GM21529 (cell line): ENCODE measurements at regions not wholly inside any gene's neighbourhood (a gene's known extent, or its start where the extent isn't known, plus 50 kb on each side); places are given as distances from the start of the nearest gene placed in this dataset.

Experiments
- ATAC-seq: cut with Tn5 transposase; IDR thresholded peaks from one replicate; pipeline ENCODE4 v1.9.1; 2021; ENCODE audit not compliant: unreplicated experiment

GRCh38 chr4:138030375-138030774 is 211.8 kb downstream of the SLC7A11 start:
- ATAC-seq: no peak

GRCh38 chr4:138028923-138029322 is 213.2 kb downstream of the SLC7A11 start:
- ATAC-seq: no peak

GRCh38 chr4:138021139-138021830 is 220.9 kb downstream of the SLC7A11 start:
- no peak for ATAC-seq

- peak; percentile 50 for ATAC-seq
Observed at GRCh38 chr4:138014590-138015288, 227.4 kb downstream of the SLC7A11 start.

- no peak for ATAC-seq
Observed at GRCh38 chr4:138013625-138014024, 228.5 kb downstream of the SLC7A11 start.

- peak; percentile 81 for ATAC-seq
Observed at GRCh38 chr4:138010639-138011038, 231.5 kb downstream of the SLC7A11 start.

GRCh38 chr4:138007572-138007971 is 234.6 kb downstream of the SLC7A11 start:
- no peak for ATAC-seq

GRCh38 chr4:138005486-138005885 is 236.7 kb downstream of the SLC7A11 start:
- ATAC-seq: no peak

- ATAC-seq: peak; percentile 100
Observed at GRCh38 chr4:138003248-138003647, 238.9 kb downstream of the SLC7A11 start.

GRCh38 chr4:137998666-137999429 is 243.3 kb downstream of the SLC7A11 start:
- ATAC-seq: no peak

GRCh38 chr4:137997496-137997895 is 244.7 kb downstream of the SLC7A11 start:
- no peak for ATAC-seq

GRCh38 chr4:137994853-137995252 is 247.3 kb downstream of the SLC7A11 start:
- no peak for ATAC-seq

GRCh38 chr4:137993232-137993631 is 248.9 kb downstream of the SLC7A11 start:
- no peak for ATAC-seq

GRCh38 chr4:137981277-137981676 is 260.9 kb downstream of the SLC7A11 start:
- no peak for ATAC-seq

GRCh38 chr4:137980641-137981040 is 261.5 kb downstream of the SLC7A11 start:
- ATAC-seq: no peak

GRCh38 chr4:137979938-137980337 is 262.2 kb downstream of the SLC7A11 start:
- ATAC-seq: no peak

- ATAC-seq: no peak
Observed at GRCh38 chr4:137968956-137969678, 273.0 kb downstream of the SLC7A11 start.

- ATAC-seq: no peak
Observed at GRCh38 chr4:137967480-137968190, 274.5 kb downstream of the SLC7A11 start.

GRCh38 chr4:137966504-137966903 is 275.6 kb downstream of the SLC7A11 start:
- no peak for ATAC-seq

- ATAC-seq: no peak
Observed at GRCh38 chr4:137961051-137961438, 281.1 kb downstream of the SLC7A11 start.
